Smooth muscle cell (in vitro differentiated cells): ENCODE measurements at regions not wholly inside any gene's neighbourhood (a gene's known extent, or its start where the extent isn't known, plus 50 kb on each side); places are given as distances from the start of the nearest gene placed in this dataset.

Experiments used
- DNase-seq: peaks from one replicate; lab custom pipeline; 2025; ENCODE audit not compliant: unreplicated experiment; lab: John Stamatoyannopoulos, UW
- H2AFZ ChIP-seq: fragments of 200-600 bp; sonication (generic); 2 replicates; pipeline ENCODE4 v1.6.0; 2016; ENCODE audit warnings: antibody characterized with exemption, low read depth, mild to moderate bottlenecking
- H3F3A ChIP-seq: fragments of 200-600 bp; sonication (generic); 2 replicates; pipeline ENCODE4 v1.6.0; 2017; ENCODE audit warnings: antibody characterized with exemption, low read depth
- H3K27ac ChIP-seq: fragments of 200-600 bp; sonication (generic); 2 replicates; pipeline ENCODE4 v1.5.1; 2016; ENCODE audit warnings: low read depth, mild to moderate bottlenecking
- H3K27me3 ChIP-seq: fragments of 200-600 bp; sonication (generic); 2 replicates; pipeline ENCODE4 v1.6.1; 2016; ENCODE audit warnings: low read depth, mild to moderate bottlenecking
- H3K36me3 ChIP-seq: fragments of 200-600 bp; sonication (generic); 2 replicates; pipeline ENCODE4 v1.5.1; 2016; ENCODE audit warnings: low read depth
- H3K4me1 ChIP-seq: fragments of 200-600 bp; sonication (generic); 2 replicates; pipeline ENCODE4 v1.5.1; 2016; ENCODE audit warnings: low read depth
- H3K4me2 ChIP-seq: fragments of 200-600 bp; sonication (generic); 2 replicates; pipeline ENCODE4 v1.6.0; 2016; ENCODE audit warnings: mild to moderate bottlenecking
- H3K4me3 ChIP-seq: fragments of 200-600 bp; sonication (generic); 2 replicates; pipeline ENCODE4 v1.5.1; 2016; ENCODE audit warnings: mild to moderate bottlenecking
- H3K79me2 ChIP-seq: fragments of 200-600 bp; sonication (generic); 2 replicates; pipeline ENCODE4 v1.6.0; 2016; ENCODE audit warnings: low read depth, mild to moderate bottlenecking
- H3K9ac ChIP-seq: fragments of 200-600 bp; sonication (generic); 2 replicates; pipeline ENCODE4 v1.6.0; 2016; ENCODE audit warnings: low read depth
- H3K9me3 ChIP-seq: fragments of 200-600 bp; sonication (generic); replicated peaks from 2 replicates; pipeline ENCODE4 v1.5.1; 2016; ENCODE audit warnings: low read depth
- H4K20me1 ChIP-seq: fragments of 200-600 bp; sonication (generic); 2 replicates; pipeline ENCODE4 v1.6.0; 2016; ENCODE audit warnings: low read depth
- CTCF ChIP-seq: fragments of 200-600 bp; sonication (generic); IDR thresholded peaks from 2 replicates; pipeline ENCODE4 v1.5.1; 2017; ENCODE audit warnings: borderline replicate concordance, mild to moderate bottlenecking, antibody characterized with exemption; ENCODE audit not compliant: insufficient read depth, poor library complexity, severe bottlenecking
- WGBS: methylation state at CpG from one replicate; pipeline ENCODE4 v1.1.7; 2016; ENCODE audit warnings: low lambda C conversion rate; 5-methylcytosine and 5-hydroxymethylcytosine counted together

- H2AFZ ChIP-seq, result no peak overlapping the region
- no peak overlapping the region for H3K4me2 ChIP-seq
- H3K9me3 ChIP-seq, result no peaks in the 10 kb centered on the region
- H3K4me3 ChIP-seq, result no peak overlapping the region
- H3K79me2 ChIP-seq, result no peaks in the 10 kb centered on the region
- peaks cover 12% of the 10 kb centered on the region for H3F3A ChIP-seq
- no peaks in the 10 kb centered on the region for H4K20me1 ChIP-seq
- TF ChIP-seq CTCF, result no peak
- H3K9ac ChIP-seq, result no peak overlapping the region
- H3K36me3 ChIP-seq, result no peaks in the 10 kb centered on the region
- DNase-seq, result no peak
- H3K27ac ChIP-seq, result no peak overlapping the region
- no peaks in the 10 kb centered on the region for H3K27me3 ChIP-seq
- 97% methylated on average over 3 of the region's 3 CpGs for WGBS
- H3K4me1 ChIP-seq, result peaks cover 16% of the 10 kb centered on the region
These were observed 226.6 kb upstream of the AGAP1 start for GRCh38 chr2:235267251-235267650.

- Histone ChIP-seq H2AFZ (no peak overlapping the region), H3K27me3 (no peaks in the 10 kb centered on the region), H3K9me3 (no peaks in the 10 kb centered on the region), H3K27ac (no peak overlapping the region), H3F3A (peaks cover 12% of the 10 kb centered on the region), H3K4me1 (peaks cover 16% of the 10 kb centered on the region), H3K4me3 (no peak overlapping the region), H3K9ac (no peak overlapping the region), H4K20me1 (no peaks in the 10 kb centered on the region), H3K4me2 (peak overlapping the region; percentile 1), H3K36me3 (no peaks in the 10 kb centered on the region), H3K79me2 (no peaks in the 10 kb centered on the region)
- TF ChIP-seq CTCF, result no peak
- DNase-seq, result no peak
- WGBS, result 65% methylated on average over 7 of the region's 7 CpGs
These were observed 225.3 kb upstream of the AGAP1 start for GRCh38 chr2:235268535-235268934.

GRCh38 chr2:235270291-235270690 lies 223.6 kb upstream of the AGAP1 start:
- no peaks in the 10 kb centered on the region for H3K79me2 ChIP-seq
- H3K27me3 ChIP-seq, result no peaks in the 10 kb centered on the region
- peaks cover 4% of the 10 kb centered on the region for H3F3A ChIP-seq

More at GRCh38 chr2:235270291-235270690, 223.6 kb upstream of the AGAP1 start:
- H3K27ac ChIP-seq, result no peak overlapping the region
- no peak overlapping the region for H2AFZ ChIP-seq
- H3K36me3 ChIP-seq, result no peaks in the 10 kb centered on the region
- H3K4me1 ChIP-seq, result peaks cover 16% of the 10 kb centered on the region
- TF ChIP-seq CTCF, result no peak
- H3K9ac ChIP-seq, result no peak overlapping the region
- H3K4me2 ChIP-seq, result peak overlapping the region; percentile 48
- DNase-seq, result no peak
- no peaks in the 10 kb centered on the region for H4K20me1 ChIP-seq
- H3K4me3 ChIP-seq, result no peak overlapping the region
- WGBS, result 83% methylated on average over 4 of the region's 4 CpGs
- H3K9me3 ChIP-seq, result no peaks in the 10 kb centered on the region
